ENCODE measurements at regions not wholly inside any gene's neighbourhood (a gene's known extent, or its start where the extent isn't known, plus 50 kb on each side); places are given as distances from the start of the nearest gene placed in this dataset.
"Not testable (repeated sequence)": the region's sequence is repeated elsewhere in the genome, so short reads cannot be mapped to it uniquely, and the experiment has no call there.

GRCh38 chr4:19104176-19104575 is 1082.6 kb upstream of the LCORL start:
- DNase-seq, result no peak

GRCh38 chr4:19095491-19096046 is 1074.0 kb upstream of the LCORL start:
- DNase-seq, result no peak

- DNase-seq, result no peak
Observed at GRCh38 chr4:19093951-19094350, 1072.4 kb upstream of the LCORL start.

- no peak for DNase-seq
Observed at GRCh38 chr4:19092797-19093196, 1071.2 kb upstream of the LCORL start.

GRCh38 chr4:19074036-19074435 is 1052.5 kb upstream of the LCORL start:
- DNase-seq, result no peak

GRCh38 chr4:19063662-19064061 is 1042.1 kb upstream of the LCORL start:
- no peak for DNase-seq

GRCh38 chr4:19054916-19055315 is 1033.4 kb upstream of the LCORL start:
- no peak for DNase-seq

GRCh38 chr4:19051831-19052230 is 1030.3 kb upstream of the LCORL start:
- no peak for DNase-seq

- DNase-seq, result no peak
Observed at GRCh38 chr4:19047279-19047880, 1025.8 kb upstream of the LCORL start.

GRCh38 chr4:19039816-19040215 is 1018.3 kb upstream of the LCORL start:
- DNase-seq, result no peak

- no peak for DNase-seq
Observed at GRCh38 chr4:19038231-19038630, 1016.7 kb upstream of the LCORL start.

GRCh38 chr4:19033816-19034733 is 1012.5 kb upstream of the LCORL start:
- no peak for DNase-seq

GRCh38 chr4:19030536-19030935 is 1009.0 kb upstream of the LCORL start:
- DNase-seq, result no peak

- no peak for DNase-seq
Observed at GRCh38 chr4:19030048-19030447, 1008.5 kb upstream of the LCORL start.

GRCh38 chr4:19026281-19026680 is 1004.7 kb upstream of the LCORL start:
- no peak for DNase-seq

GRCh38 chr4:19025031-19025430 is 1003.5 kb upstream of the LCORL start:
- DNase-seq, result no peak

- DNase-seq, result no peak
Observed at GRCh38 chr4:19024047-19024446, 1002.5 kb upstream of the LCORL start.

GRCh38 chr4:19021617-19022016 is 1000.1 kb upstream of the LCORL start:
- no peak for DNase-seq

GRCh38 chr4:19016550-19016949 is 995.0 kb upstream of the LCORL start:
- not testable (repeated sequence) for DNase-seq

- no peak for DNase-seq
Observed at GRCh38 chr4:19014594-19014993, 993.0 kb upstream of the LCORL start.

GRCh38 chr4:19010761-19011160 is 989.2 kb upstream of the LCORL start:
- no peak for DNase-seq

GRCh38 chr4:19009881-19010280 is 988.3 kb upstream of the LCORL start:
- DNase-seq, result no peak

GRCh38 chr4:19005211-19005610 is 983.7 kb upstream of the LCORL start:
- DNase-seq, result no peak

- no peak for DNase-seq
Observed at GRCh38 chr4:19002170-19002569, 980.6 kb upstream of the LCORL start.

Data from DMS 273 treated with DMSO at 0.1 percent for 48 hours (cell line).